H9 (cell line): ENCODE measurements at regions not wholly inside any gene's neighbourhood (a gene's known extent, or its start where the extent isn't known, plus 50 kb on each side); places are given as distances from the start of the nearest gene placed in this dataset.

Experiments used
- DNase-seq: peaks from one replicate; pipeline ENCODE4 v3.0.0-alpha.2; 2017
- H2AFZ ChIP-seq: one replicate; pipeline ENCODE4 v1.6.1; 2013; ENCODE audit warnings: mild to moderate bottlenecking, low read length, control low read depth, moderate library complexity
- H2AK5ac ChIP-seq: 2 replicates; pipeline ENCODE4 v1.6.1; 2013; ENCODE audit warnings: low read length, control low read depth, mixed read lengths; ENCODE audit not compliant: insufficient read length
- H2BK120ac ChIP-seq: one replicate; pipeline ENCODE4 v1.6.1; 2013; ENCODE audit warnings: low read depth, mild to moderate bottlenecking, low read length, control low read depth, inconsistent platforms; ENCODE audit not compliant: poor library complexity, severe bottlenecking
- H2BK12ac ChIP-seq: 2 replicates; pipeline ENCODE4 v1.6.1; 2013; ENCODE audit warnings: low read length, control low read depth, mixed read lengths, low read depth; ENCODE audit not compliant: insufficient read length
- H2BK15ac ChIP-seq: 2 replicates; pipeline ENCODE4 v1.6.1; 2013; ENCODE audit warnings: low read depth, low read length, control low read depth
- H2BK20ac ChIP-seq: one replicate; pipeline ENCODE4 v1.6.1; 2013; ENCODE audit warnings: low read depth, mild to moderate bottlenecking, low read length, control low read depth, inconsistent platforms; ENCODE audit not compliant: poor library complexity, severe bottlenecking
- H2BK5ac ChIP-seq: 2 replicates; pipeline ENCODE4 v1.6.1; 2013; ENCODE audit warnings: low read length, control low read depth, mixed read lengths; ENCODE audit not compliant: insufficient read length
- H3K14ac ChIP-seq: 2 replicates; pipeline ENCODE4 v1.6.1; 2013; ENCODE audit warnings: low read length, control low read depth; ENCODE audit not compliant: insufficient read depth
- H3K18ac ChIP-seq: 2 replicates; pipeline ENCODE4 v1.6.1; 2013; ENCODE audit warnings: low read depth, mild to moderate bottlenecking, mixed read lengths, low read length, control low read depth; ENCODE audit not compliant: insufficient read length
- H3K23ac ChIP-seq: 2 replicates; pipeline ENCODE4 v1.6.1; 2013; ENCODE audit warnings: low read length, control low read depth, mixed read lengths, low read depth; ENCODE audit not compliant: insufficient read length
- H3K23me2 ChIP-seq: 2 replicates; pipeline ENCODE4 v1.6.1; 2013; ENCODE audit warnings: low read depth, mild to moderate bottlenecking, mixed read lengths, low read length, control low read depth; ENCODE audit not compliant: insufficient read length, poor library complexity, severe bottlenecking
- H3K27ac ChIP-seq: 2 replicates; pipeline ENCODE4 v1.5.1; 2013; ENCODE audit warnings: low read length, control low read depth, mixed read lengths, low read depth; ENCODE audit not compliant: insufficient read length
- H3K27me3 ChIP-seq: 2 replicates; pipeline ENCODE4 v1.6.1; 2013; ENCODE audit warnings: low read length, control low read depth, inconsistent platforms; ENCODE audit not compliant: insufficient read depth
- H3K4ac ChIP-seq: 2 replicates; pipeline ENCODE4 v1.6.1; 2013; ENCODE audit warnings: low read depth, mild to moderate bottlenecking, control low read depth, inconsistent platforms, low read length, moderate library complexity
- H3K4me1 ChIP-seq: 2 replicates; pipeline ENCODE4 v1.6.1; 2013; ENCODE audit warnings: low read length, control low read depth, inconsistent platforms; ENCODE audit not compliant: insufficient read depth
- H3K4me2 ChIP-seq: 2 replicates; pipeline ENCODE4 v1.6.1; 2013; ENCODE audit warnings: low read length, control low read depth, mixed read lengths; ENCODE audit not compliant: insufficient read length, insufficient read depth
- H3K56ac ChIP-seq: 2 replicates; pipeline ENCODE4 v1.6.1; 2013; ENCODE audit warnings: low read depth, mild to moderate bottlenecking, mixed read lengths, low read length, control low read depth; ENCODE audit not compliant: insufficient read length
- H3K79me1 ChIP-seq: 2 replicates; pipeline ENCODE4 v1.6.1; 2013; ENCODE audit warnings: low read depth, mild to moderate bottlenecking, moderate library complexity, low read length, control low read depth, inconsistent platforms; ENCODE audit not compliant: insufficient read depth, poor library complexity, severe bottlenecking
- H3K79me2 ChIP-seq: 2 replicates; pipeline ENCODE4 v1.6.1; 2013; ENCODE audit warnings: low read length, control low read depth, inconsistent platforms; ENCODE audit not compliant: insufficient read depth
- H3K9ac ChIP-seq: 2 replicates; pipeline ENCODE4 v1.6.1; 2013; ENCODE audit warnings: low read length, control low read depth, mixed read lengths; ENCODE audit not compliant: insufficient read length; ENCODE audit errors: extremely low read depth
- H3K9me3 ChIP-seq: one replicate; pipeline ENCODE4 v1.6.1; 2013; ENCODE audit warnings: low read depth, low read length, inconsistent platforms; ENCODE audit not compliant: control insufficient read depth
- H3T11ph ChIP-seq: one replicate; pipeline ENCODE4 v1.6.1; 2013; ENCODE audit warnings: mild to moderate bottlenecking, low read length, control low read depth, inconsistent platforms
- H4K20me1 ChIP-seq: one replicate; pipeline ENCODE4 v1.6.1; 2013; ENCODE audit not compliant: control insufficient read depth, insufficient read length, insufficient read depth
- H4K5ac ChIP-seq: 2 replicates; pipeline ENCODE4 v1.6.1; 2013; ENCODE audit warnings: low read depth, mild to moderate bottlenecking, mixed read lengths, low read length, control low read depth; ENCODE audit not compliant: insufficient read length
- H4K8ac ChIP-seq: replicated peaks from 2 replicates; pipeline ENCODE4 v1.6.1; 2013; ENCODE audit warnings: low read length, control low read depth, mixed read lengths, low read depth; ENCODE audit not compliant: insufficient read length
- H4K91ac ChIP-seq: 2 replicates; pipeline ENCODE4 v1.6.1; 2013; ENCODE audit warnings: low read depth, mild to moderate bottlenecking, moderate library complexity, mixed read lengths, low read length, control low read depth; ENCODE audit not compliant: insufficient read length
- H3K27ac Mint-ChIP-seq, 3 experiments: 2 replicates in 2 of 3; 3 replicates in 1 of 3; pipeline ENCODE4 v1.8.0; 2020 to 2021; ENCODE audit warnings: mixed read lengths in 3 of 3, mild to moderate bottlenecking in 1 of 3, moderate library complexity in 1 of 3
- H3K27me3 Mint-ChIP-seq: 2 replicates; pipeline ENCODE4 v1.8.0; 2021; ENCODE audit warnings: low read depth, mild to moderate bottlenecking, moderate library complexity, mixed read lengths
- H3K36me3 Mint-ChIP-seq, 3 experiments: 2 replicates in 2 of 3; 3 replicates in 1 of 3; pipeline ENCODE4 v1.8.0; 2020 to 2021; ENCODE audit warnings: low read depth in 3 of 3, mixed read lengths in 3 of 3; ENCODE audit not compliant: insufficient read depth in 1 of 3
- H3K4me1 Mint-ChIP-seq, 2 experiments: 2 replicates each; pipeline ENCODE4 v1.8.0; 2020; ENCODE audit warnings: mixed read lengths in 2 of 2
- H3K4me3 Mint-ChIP-seq, 2 experiments: 2 replicates in 1 of 2; 3 replicates in 1 of 2; pipeline ENCODE4 v1.8.0; 2020 to 2021; ENCODE audit warnings: mild to moderate bottlenecking in 2 of 2, mixed read lengths in 2 of 2, moderate library complexity in 1 of 2
- H3K9me3 Mint-ChIP-seq, 2 experiments: 2 replicates in 1 of 2; 3 replicates in 1 of 2; pipeline ENCODE4 v1.8.0; 2020; ENCODE audit warnings: mild to moderate bottlenecking in 2 of 2, mixed read lengths in 2 of 2, moderate library complexity in 1 of 2
- CTCF ChIP-seq: fragments of 200-600 bp; sonication (generic); conservative IDR thresholded peaks from 3 replicates; pipeline ENCODE4 v1.8.0; 2021; ENCODE audit warnings: antibody characterized with exemption, mild to moderate bottlenecking
- WGBS: extraction: QIAGEN DNeasy Blood & Tissue Kit; methylation state at CpG from one replicate; pipeline ENCODE4 v1.1.7; 2013; ENCODE audit warnings: missing lambda C conversion rate, low lambda C conversion rate, mixed read lengths; ENCODE audit not compliant: insufficient read length; ENCODE audit errors: extremely low coverage; 5-methylcytosine and 5-hydroxymethylcytosine counted together

DNA sequence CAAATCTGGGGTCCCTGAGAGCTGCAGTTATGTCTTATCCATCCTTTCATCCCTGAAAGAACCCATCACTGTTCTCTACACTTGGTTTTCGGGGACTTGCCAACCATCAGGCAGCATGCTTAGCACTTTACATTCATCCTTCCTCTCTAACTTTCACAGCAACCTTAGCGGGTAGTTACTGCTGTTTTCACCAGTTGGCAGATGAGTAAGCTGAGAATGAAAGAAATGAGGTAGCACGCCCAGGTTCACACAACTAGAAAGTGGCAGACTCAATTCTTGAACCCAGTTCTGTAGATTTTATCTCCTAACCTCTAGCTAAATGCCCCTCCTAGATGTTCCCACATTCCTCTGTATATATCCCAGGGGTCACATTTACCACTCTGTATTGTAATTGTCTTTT, 342.0 kb upstream of the WWC1 start:
- H3K79me2 ChIP-seq = no peaks in the 10 kb centered on the region
- H4K5ac ChIP-seq = no peak overlapping the region
- no peak overlapping the region for H2BK5ac ChIP-seq
- no peaks in the 10 kb centered on the region for H3K27me3 ChIP-seq
- H3K4ac ChIP-seq = no peak overlapping the region
- no peak overlapping the region for H2BK15ac ChIP-seq
- H3K27ac ChIP-seq = no peak overlapping the region
- H4K91ac ChIP-seq = no peak overlapping the region
- H4K8ac ChIP-seq = no peak overlapping the region
- no CpG with 5 or more reads among the region's 3 CpGs for WGBS
- H3K4me2 ChIP-seq = no peak overlapping the region
- Mint-ChIP-seq H3K27me3 (no peaks in the 10 kb centered on the region), H3K36me3 (no peaks in the 10 kb centered on the region), H3K27ac (no peak overlapping the region), H3K9me3 (no peaks in the 10 kb centered on the region), H3K4me3 (no peak overlapping the region), H3K4me1 (peaks cover 33 to 44% of the 10 kb centered on the region in 2 experiments)
- no peaks in the 10 kb centered on the region for H3K23me2 ChIP-seq
- no peak overlapping the region for H2BK20ac ChIP-seq
- no peak overlapping the region for H3K56ac ChIP-seq
- H3K9me3 ChIP-seq = no peaks in the 10 kb centered on the region
- no peak for DNase-seq
- no peak overlapping the region for H3K9ac ChIP-seq
- no peak overlapping the region for H2AK5ac ChIP-seq
- no peaks in the 10 kb centered on the region for H3K79me1 ChIP-seq
- no peaks in the 10 kb centered on the region; the same call in 1 of the 2 replicates for H3K4me1 ChIP-seq
- H3K23ac ChIP-seq = no peak overlapping the region
- H2BK120ac ChIP-seq = no peak overlapping the region
- H3K18ac ChIP-seq = no peak overlapping the region
- no peak overlapping the region for H3K14ac ChIP-seq
- no peak overlapping the region for H3T11ph ChIP-seq
- no peak for TF ChIP-seq CTCF
- H4K20me1 ChIP-seq = no peaks in the 10 kb centered on the region
- H2AFZ ChIP-seq = no peak overlapping the region
- H2BK12ac ChIP-seq = no peak overlapping the region
